Caco-2 (cell line): ENCODE measurements at regions not wholly inside any gene's neighbourhood (a gene's known extent, or its start where the extent isn't known, plus 50 kb on each side); places are given as distances from the start of the nearest gene placed in this dataset.

Experiments
- BruUV-seq: library from RNA; stranded (reverse); fragments of 400-500 nt; replicated peaks from 2 replicates; lab custom pipeline; 2021; lab: Mats Ljungman, UMichigan
- CTCF ChIA-PET: fragments of 300-600 bp; sonication (Branson Sonifier 250); formaldehyde crosslinking; loops from one replicate; lab custom pipeline; 2022; ENCODE audit warnings: antibody characterized with exemption; lab: Charles Lee
- POLR2A ChIA-PET: fragments of 300-600 bp; sonication (Branson Sonifier 250); formaldehyde crosslinking; loops from one replicate; lab custom pipeline; 2022; ENCODE audit warnings: antibody characterized with exemption; lab: Charles Lee
- DNase-seq, 2 experiments: peaks; one replicate each; pipeline versions ENCODE4 v3.0.0 to v3.0.0-alpha.2; 2020 to 2022
- H3K27me3 ChIP-seq: replicated peaks from 2 replicates; pipeline ENCODE4 v1.6.0; 2011; ENCODE audit warnings: low read length; ENCODE audit not compliant: control insufficient read depth, insufficient read depth
- H3K36me3 ChIP-seq: 2 replicates; pipeline ENCODE4 v1.5.1; 2011; ENCODE audit warnings: low read length; ENCODE audit not compliant: control insufficient read depth, insufficient read depth
- H3K4me1 ChIP-seq: fragments of 250-450 bp; sonication (Bioruptor Pico); 2 replicates; pipeline ENCODE4 v1.5.1; 2020; ENCODE audit warnings: mild to moderate bottlenecking
- H3K4me3 ChIP-seq: 2 replicates; pipeline ENCODE4 v1.5.1; 2011; ENCODE audit warnings: low read depth, mild to moderate bottlenecking, control low read depth, low read length
- H3K9me3 ChIP-seq: fragments of 250-450 bp; sonication (Bioruptor Pico); 2 replicates; pipeline ENCODE4 v1.5.1; 2020; ENCODE audit warnings: mild to moderate bottlenecking, moderate library complexity
- H3K27ac Mint-ChIP-seq: one replicate; pipeline ENCODE4 v1.8.0; 2022; ENCODE audit warnings: mixed read lengths; ENCODE audit not compliant: unreplicated experiment
- H3K27me3 Mint-ChIP-seq: one replicate; pipeline ENCODE4 v1.8.0; 2022; ENCODE audit warnings: mixed read lengths; ENCODE audit not compliant: insufficient read depth, unreplicated experiment
- H3K36me3 Mint-ChIP-seq: one replicate; pipeline ENCODE4 v1.8.0; 2022; ENCODE audit warnings: mild to moderate bottlenecking, mixed read lengths; ENCODE audit not compliant: insufficient read depth, unreplicated experiment
- H3K4me1 Mint-ChIP-seq: one replicate; pipeline ENCODE4 v1.8.0; 2022; ENCODE audit warnings: low read depth, mixed read lengths; ENCODE audit not compliant: unreplicated experiment
- H3K4me3 Mint-ChIP-seq: one replicate; pipeline ENCODE4 v1.8.0; 2022; ENCODE audit warnings: mild to moderate bottlenecking, moderate library complexity, mixed read lengths; ENCODE audit not compliant: unreplicated experiment
- H3K9me3 Mint-ChIP-seq: one replicate; pipeline ENCODE4 v1.8.0; 2022; ENCODE audit warnings: mixed read lengths; ENCODE audit not compliant: unreplicated experiment
- intact Hi-C: fragments of 100-400 bp; cut with micrococcal nuclease; formaldehyde crosslinking; loops from one replicate; pipeline ENCODE4 v1.10.0; 2022; ENCODE audit not compliant: unreplicated experiment
- TF ChIP-seq, protein P1 (sequence below), 2 experiments: fragments of 200-600 bp in 1 of 2; IDR thresholded peaks; 1 replicate in 1 of 2; 2 replicates in 1 of 2; pipeline versions ENCODE4 v1.5.1 to v1.8.0; 2011 to 2022; ENCODE audit warnings: antibody characterized with exemption in 1 of 2, control low read depth in 1 of 2, inconsistent platforms in 1 of 2, low read depth in 1 of 2, low read length in 1 of 2, mild to moderate bottlenecking in 1 of 2, moderate library complexity in 1 of 2; ENCODE audit not compliant: insufficient read depth in 1 of 2, severe bottlenecking in 1 of 2, unreplicated experiment in 1 of 2

- H3K36me3 ChIP-seq: no peaks in the 10 kb centered on the region
- no peak overlapping the region for H3K4me3 Mint-ChIP-seq
- no peaks in the 10 kb centered on the region for H3K9me3 ChIP-seq
- intact Hi-C loops: no loop called here
- DNase-seq: no peak
- no peaks in the 10 kb centered on the region for H3K4me1 Mint-ChIP-seq
- no peaks in the 10 kb centered on the region for H3K27me3 Mint-ChIP-seq
- H3K27ac Mint-ChIP-seq: no peak overlapping the region
- no peaks in the 10 kb centered on the region for H3K36me3 Mint-ChIP-seq
- H3K4me3 ChIP-seq: no peak overlapping the region
- TF ChIP-seq, protein P1, sequence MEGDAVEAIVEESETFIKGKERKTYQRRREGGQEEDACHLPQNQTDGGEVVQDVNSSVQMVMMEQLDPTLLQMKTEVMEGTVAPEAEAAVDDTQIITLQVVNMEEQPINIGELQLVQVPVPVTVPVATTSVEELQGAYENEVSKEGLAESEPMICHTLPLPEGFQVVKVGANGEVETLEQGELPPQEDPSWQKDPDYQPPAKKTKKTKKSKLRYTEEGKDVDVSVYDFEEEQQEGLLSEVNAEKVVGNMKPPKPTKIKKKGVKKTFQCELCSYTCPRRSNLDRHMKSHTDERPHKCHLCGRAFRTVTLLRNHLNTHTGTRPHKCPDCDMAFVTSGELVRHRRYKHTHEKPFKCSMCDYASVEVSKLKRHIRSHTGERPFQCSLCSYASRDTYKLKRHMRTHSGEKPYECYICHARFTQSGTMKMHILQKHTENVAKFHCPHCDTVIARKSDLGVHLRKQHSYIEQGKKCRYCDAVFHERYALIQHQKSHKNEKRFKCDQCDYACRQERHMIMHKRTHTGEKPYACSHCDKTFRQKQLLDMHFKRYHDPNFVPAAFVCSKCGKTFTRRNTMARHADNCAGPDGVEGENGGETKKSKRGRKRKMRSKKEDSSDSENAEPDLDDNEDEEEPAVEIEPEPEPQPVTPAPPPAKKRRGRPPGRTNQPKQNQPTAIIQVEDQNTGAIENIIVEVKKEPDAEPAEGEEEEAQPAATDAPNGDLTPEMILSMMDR (IDR thresholded peaks at IDR 0.05; ENCODE audit: insufficient read depth in 1 of 2, low read depth in 1 of 2, low read length in 1 of 2, severe bottlenecking in 1 of 2, unreplicated experiment in 1 of 2): no peak
- H3K27me3 ChIP-seq: no peaks in the 10 kb centered on the region
- CTCF ChIA-PET: no interaction called here
- no peaks in the 10 kb centered on the region for H3K9me3 Mint-ChIP-seq
- POLR2A ChIA-PET: no interaction called here
- no TSS peak for BruUV-seq
- H3K4me1 ChIP-seq: no peaks in the 10 kb centered on the region
Measured at GRCh38 chr1:214997685-214998084, 84.9 kb upstream of the KCNK2 start.

DNA sequence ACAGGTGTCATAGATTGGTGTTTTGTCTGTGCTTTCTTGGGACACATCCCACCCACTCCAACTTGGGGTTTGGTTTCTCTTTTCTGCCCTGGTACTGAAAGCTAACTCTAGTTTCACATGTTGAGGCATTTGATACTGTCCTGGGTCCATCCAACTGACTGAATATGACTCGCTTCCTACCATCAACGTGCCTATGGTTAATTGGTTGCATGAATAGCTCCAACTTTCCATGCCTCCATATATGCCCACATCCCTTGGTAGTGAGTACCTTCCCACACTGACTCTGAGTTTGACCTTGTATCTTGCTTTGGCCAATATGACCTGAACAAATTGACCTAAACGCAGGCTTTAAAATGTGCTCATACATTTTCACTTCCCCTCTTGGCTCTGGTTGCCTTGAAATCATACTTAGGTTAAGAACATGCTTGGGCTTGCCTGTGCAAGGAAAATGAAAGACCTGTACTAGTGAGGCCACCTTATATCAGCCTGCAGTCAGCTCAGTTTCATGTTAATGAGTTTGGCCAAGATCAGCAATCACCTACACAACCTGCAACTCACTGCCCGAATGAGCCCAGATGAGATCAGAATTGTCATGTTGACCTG, 81.0 kb upstream of the KCNK2 start:
- H3K4me3 Mint-ChIP-seq: no peak overlapping the region
- Histone ChIP-seq H3K4me3 (no peak overlapping the region), H3K27me3 (no peaks in the 10 kb centered on the region), H3K36me3 (no peaks in the 10 kb centered on the region), H3K9me3 (no peaks in the 10 kb centered on the region), H3K4me1 (peaks cover 31% of the 10 kb centered on the region)
- TF ChIP-seq, protein P1 (IDR thresholded peaks at IDR 0.05; ENCODE audit: insufficient read depth in 1 of 2, low read depth in 1 of 2, low read length in 1 of 2, severe bottlenecking in 1 of 2, unreplicated experiment in 1 of 2): no peak
- CTCF ChIA-PET: no interaction called here
- POLR2A ChIA-PET: no interaction called here
- no TSS peak for BruUV-seq
- no peak for DNase-seq
- intact Hi-C loops: loop anchor here (2.0 kb wide), 1 partner anchor 19 kb away; no protein-coding TSS in a partner anchor
- H3K36me3 Mint-ChIP-seq: peaks cover 6% of the 10 kb centered on the region
- H3K4me1 Mint-ChIP-seq: peaks cover 21% of the 10 kb centered on the region
- no peaks in the 10 kb centered on the region for H3K27me3 Mint-ChIP-seq
- H3K27ac Mint-ChIP-seq: no peak overlapping the region
- no peaks in the 10 kb centered on the region for H3K9me3 Mint-ChIP-seq

GRCh38 chr1:215002471-215002870, 80.1 kb upstream of the KCNK2 start:
- no peak for DNase-seq
- TF ChIP-seq, protein P1 (IDR thresholded peaks at IDR 0.05; ENCODE audit: insufficient read depth in 1 of 2, low read depth in 1 of 2, low read length in 1 of 2, severe bottlenecking in 1 of 2, unreplicated experiment in 1 of 2): no peak
- H3K9me3 Mint-ChIP-seq: no peaks in the 10 kb centered on the region
- Histone ChIP-seq H3K9me3 (no peaks in the 10 kb centered on the region), H3K4me3 (no peak overlapping the region), H3K27me3 (no peaks in the 10 kb centered on the region), H3K4me1 (peaks cover 31% of the 10 kb centered on the region), H3K36me3 (no peaks in the 10 kb centered on the region)
- H3K36me3 Mint-ChIP-seq: peaks cover 6% of the 10 kb centered on the region
- POLR2A ChIA-PET: no interaction called here
- no TSS peak for BruUV-seq
- H3K4me1 Mint-ChIP-seq: peaks cover 21% of the 10 kb centered on the region
- CTCF ChIA-PET: no interaction called here
- intact Hi-C loops: loop anchor here (2.0 kb wide), 1 partner anchor 20 kb away; no protein-coding TSS in a partner anchor
- no peak overlapping the region for H3K4me3 Mint-ChIP-seq
- H3K27ac Mint-ChIP-seq: no peak overlapping the region
- H3K27me3 Mint-ChIP-seq: no peaks in the 10 kb centered on the region
